ENCODE measurements at regions not wholly inside any gene's neighbourhood (a gene's known extent, or its start where the extent isn't known, plus 50 kb on each side); places are given as distances from the start of the nearest gene placed in this dataset.

GRCh38 chr5:3320317-3320875 is 275.2 kb upstream of the IRX1 start:
- FAIRE-seq: no peak

DNA sequence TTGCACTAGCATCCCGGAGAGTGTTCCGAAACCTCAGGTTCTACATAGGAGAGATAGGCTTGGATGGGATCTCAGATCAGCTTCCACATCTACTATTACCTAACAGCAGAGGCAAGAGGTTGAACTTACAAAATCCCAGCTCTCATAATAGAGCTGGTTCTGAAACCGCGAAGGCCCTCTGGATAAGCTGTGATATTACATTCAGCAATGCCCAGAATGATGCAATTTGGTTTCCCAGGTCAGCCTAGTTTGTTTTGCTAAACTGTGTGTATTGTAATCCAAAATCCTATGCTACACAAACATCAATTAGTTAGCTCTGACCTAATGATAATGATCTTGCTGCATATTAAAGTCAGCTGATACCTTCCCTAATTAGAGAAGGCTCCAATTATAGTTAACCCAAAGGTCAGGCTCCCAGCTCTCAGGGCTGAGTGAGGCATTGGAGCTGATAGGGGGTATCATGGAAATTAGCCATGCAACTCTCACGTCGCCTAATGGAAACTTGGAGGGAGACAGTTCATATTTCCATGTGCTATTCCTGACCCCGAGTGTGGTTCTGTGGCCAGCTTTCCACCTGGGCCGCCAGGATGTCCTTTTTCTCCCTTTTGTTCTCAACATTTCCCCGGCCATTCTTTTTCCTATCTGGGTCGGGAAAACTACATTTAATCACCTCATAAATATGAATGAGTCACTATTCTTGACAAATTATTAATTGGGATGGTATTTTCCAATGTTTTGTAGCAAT is 278.4 kb upstream of the IRX1 start:
- FAIRE-seq: no peak

DNA sequence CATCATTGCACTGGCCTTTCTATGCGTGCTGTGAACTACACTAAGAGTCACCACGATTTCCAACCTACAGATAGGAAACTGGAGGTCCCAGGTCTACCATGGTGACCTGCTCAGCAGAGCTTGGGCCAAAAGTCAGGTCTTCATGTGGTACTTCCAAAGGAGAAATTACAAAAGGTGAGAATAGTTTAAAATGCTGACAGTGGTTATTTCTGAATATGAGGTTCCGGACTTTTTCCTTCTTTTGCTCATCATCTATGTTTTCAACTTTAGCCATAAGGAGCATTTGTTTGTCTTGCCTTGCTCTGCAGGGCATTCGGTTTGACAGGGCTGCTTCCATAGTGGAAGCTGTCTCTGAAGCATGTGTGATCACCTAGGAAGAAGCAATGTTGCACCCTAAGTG is 282.1 kb upstream of the IRX1 start:
- no peak for FAIRE-seq

GRCh38 chr5:3312299-3312698 is 283.3 kb upstream of the IRX1 start:
- FAIRE-seq: no peak

- no peak for FAIRE-seq
Observed at GRCh38 chr5:3311433-3311832, 284.2 kb upstream of the IRX1 start.

- no peak for FAIRE-seq
Observed at GRCh38 chr5:3310541-3311261, 284.9 kb upstream of the IRX1 start.

DNA sequence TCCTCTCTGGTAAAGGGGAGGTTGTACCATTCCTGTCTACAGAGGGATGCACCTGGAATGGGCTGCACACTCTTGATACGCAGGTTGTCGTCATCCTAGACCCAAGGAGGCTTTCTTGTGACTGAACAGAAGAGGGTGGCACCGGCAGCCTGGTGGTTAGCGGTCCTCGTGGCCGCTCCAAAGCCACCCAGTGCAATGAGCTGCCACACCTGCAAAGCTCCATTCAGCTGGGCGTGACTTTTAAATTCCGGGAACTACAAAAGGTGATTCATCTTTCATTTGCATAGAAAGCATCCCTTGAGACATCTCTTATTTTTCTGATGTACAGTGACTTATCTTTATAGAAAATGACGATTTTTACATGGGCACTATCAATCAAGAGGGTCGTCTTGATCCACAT is 286.1 kb upstream of the IRX1 start:
- no peak for FAIRE-seq

DNA sequence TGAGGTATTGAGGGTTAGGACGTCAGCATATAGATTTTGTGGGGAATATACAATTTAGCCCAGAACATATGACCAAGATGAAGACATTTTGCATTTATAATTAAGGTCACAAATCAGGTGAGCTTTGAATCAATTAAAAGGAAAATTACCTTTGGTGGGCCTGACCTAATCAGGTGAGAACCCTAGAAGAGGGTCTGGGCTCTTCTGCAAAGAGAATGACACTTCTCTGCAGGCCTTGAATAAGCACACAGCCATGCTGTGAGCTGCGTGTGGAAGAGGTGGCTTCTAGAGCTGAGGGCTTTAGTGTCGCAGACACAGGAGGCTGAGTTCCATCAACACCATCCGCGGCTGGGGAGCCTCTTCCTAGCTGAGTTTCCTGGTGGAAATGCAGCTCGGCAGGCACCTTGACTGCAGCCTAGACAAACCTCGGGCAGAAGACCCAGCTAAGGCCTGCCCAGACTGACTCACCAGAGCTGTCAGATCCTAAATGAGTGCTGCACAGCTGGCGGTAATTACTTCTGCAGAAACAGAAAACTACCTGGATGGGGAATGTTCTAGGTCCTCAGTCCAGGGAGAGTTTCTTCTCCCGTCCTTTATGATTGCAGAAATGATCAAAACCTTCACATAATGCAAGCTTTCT is 287.5 kb upstream of the IRX1 start:
- no peak for FAIRE-seq

DNA sequence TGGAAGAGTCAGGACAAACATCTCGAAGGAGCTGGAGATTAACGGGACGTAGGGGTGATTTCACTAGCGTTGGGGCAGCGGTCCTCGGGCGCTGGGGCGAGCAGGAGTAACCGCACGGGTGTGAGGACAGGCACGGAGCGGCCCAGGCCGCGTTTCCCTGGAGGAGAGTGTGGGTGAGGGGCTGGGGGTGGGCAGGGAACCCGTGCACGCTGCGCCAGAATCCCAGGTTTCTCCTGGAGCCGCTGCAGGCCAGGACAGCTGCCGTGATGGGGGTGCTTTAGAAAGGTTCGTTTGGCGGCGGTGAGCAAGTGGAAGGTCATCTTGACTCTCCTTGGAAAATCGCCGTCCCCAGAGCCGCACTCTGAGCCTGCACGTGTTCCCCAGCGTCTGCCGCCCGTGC is 290.2 kb upstream of the IRX1 start:
- no peak for FAIRE-seq

DNA sequence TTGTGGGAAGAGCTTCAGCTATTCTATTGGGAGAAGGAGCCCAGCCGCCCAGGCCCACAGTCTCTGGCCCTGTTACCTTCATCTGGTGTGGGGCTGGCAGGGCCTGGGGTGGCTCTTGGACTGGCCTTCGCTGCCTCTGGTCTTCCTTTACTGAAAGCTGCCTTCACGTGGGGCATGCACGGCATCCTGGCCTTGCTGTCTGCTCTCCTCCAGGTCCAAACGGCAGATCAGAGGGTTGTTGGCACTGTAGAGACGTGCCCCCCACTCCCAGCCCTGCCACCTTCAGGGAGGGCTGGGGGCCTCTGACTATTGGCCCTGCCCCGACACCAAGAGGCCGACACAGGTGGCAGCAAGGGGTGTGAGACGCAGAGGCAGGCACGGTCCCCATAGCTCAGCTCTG is 291.3 kb upstream of the IRX1 start:
- FAIRE-seq: no peak

GRCh38 chr5:3303777-3304176 is 291.9 kb upstream of the IRX1 start:
- no peak for FAIRE-seq

- no peak for FAIRE-seq
Observed at GRCh38 chr5:3302228-3302627, 293.4 kb upstream of the IRX1 start.

DNA sequence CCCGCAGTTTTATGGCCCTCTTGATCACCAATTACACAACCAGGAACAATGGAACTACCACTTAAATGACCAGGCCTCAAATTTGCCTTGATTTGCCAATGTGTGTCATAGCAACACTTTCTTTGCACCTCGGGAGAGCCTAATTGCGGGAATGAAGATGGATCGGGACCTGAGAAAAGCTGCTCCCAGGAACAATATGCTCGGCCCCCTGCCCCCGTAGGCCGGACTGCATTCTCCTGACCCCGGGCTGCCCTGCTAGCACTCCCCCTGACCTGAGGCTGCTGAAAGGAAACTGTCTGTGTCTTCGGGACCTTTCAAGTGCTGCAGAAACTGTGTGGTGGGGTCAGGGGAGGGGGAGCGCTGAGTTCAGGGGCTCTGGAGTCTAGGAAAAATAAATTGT is 294.3 kb upstream of the IRX1 start:
- no peak for FAIRE-seq

GRCh38 chr5:3300726-3301125 is 294.9 kb upstream of the IRX1 start:
- no peak for FAIRE-seq

DNA sequence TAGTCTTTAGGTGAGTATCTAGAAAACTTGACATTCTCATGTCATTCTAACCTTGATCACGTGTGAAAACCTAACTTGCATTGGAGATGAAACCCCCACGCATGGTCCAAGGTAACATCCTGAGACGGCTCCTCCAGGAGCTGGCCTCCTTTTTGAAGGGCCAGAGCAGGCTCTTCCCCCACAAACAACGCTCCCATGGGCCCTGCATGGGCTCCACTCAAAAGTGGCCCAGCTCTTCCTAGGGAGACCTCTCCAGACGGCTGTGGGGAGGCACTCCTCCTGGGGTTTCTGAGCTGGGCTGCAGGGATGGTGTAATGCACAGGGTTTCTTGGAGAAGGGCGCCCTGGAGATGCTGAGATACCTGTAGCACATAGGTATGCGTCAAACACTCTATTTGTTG is 296.2 kb upstream of the IRX1 start:
- no peak for FAIRE-seq

- FAIRE-seq: no peak
Observed at GRCh38 chr5:3297853-3298252, 297.8 kb upstream of the IRX1 start.

GRCh38 chr5:3288325-3288724 is 307.3 kb upstream of the IRX1 start:
- FAIRE-seq: no peak

- no peak for FAIRE-seq
Observed at GRCh38 chr5:3287516-3287915, 308.1 kb upstream of the IRX1 start.

DNA sequence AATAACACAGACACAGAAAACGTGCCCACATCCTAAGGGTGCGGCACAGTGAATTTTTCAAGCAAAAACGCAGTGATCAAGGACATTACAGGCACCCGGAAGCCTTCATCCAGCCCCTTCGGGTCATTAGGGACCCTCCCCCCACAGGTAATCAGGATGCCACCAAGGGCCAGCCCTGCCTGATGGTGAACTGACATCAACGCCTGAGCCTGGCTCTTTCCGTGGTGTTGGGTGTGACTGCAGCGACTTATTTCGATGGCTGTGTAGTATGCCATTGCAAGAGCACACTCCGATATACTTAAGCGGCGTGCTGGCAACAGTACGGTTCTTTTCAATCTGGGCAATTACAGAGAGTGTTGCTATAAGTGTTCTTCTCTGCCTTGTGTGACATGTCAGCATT is 310.0 kb upstream of the IRX1 start:
- FAIRE-seq: no peak

DNA sequence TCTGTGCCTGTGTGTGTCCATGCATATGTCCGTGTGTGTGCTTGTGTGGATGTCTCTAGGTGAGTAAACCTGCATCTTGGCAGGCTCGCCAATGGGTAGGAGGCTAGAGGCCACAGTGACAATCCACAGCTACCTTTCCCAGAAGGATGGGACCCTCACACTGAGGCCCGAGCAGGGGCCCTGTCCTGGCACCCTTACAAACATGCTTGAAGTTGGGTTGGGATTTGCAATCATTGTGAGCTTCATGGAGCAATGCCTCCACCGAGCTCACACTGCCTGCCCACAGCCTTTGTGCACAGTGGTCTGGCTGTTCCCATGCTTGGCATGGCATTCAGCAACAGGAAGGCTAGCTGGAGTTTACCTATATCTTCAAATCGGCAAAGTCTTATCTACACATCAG is 311.1 kb upstream of the IRX1 start:
- no peak for FAIRE-seq

- FAIRE-seq: no peak
Observed at GRCh38 chr5:3282841-3283240, 312.8 kb upstream of the IRX1 start.

GRCh38 chr5:3281366-3281765 is 314.3 kb upstream of the IRX1 start:
- no peak for FAIRE-seq

- FAIRE-seq: no peak
Observed at GRCh38 chr5:3278643-3279042, 317.0 kb upstream of the IRX1 start.

All from endometrium (tissue), 2 donors.